ENCODE measurements at regions not wholly inside any gene's neighbourhood (a gene's known extent, or its start where the extent isn't known, plus 50 kb on each side); places are given as distances from the start of the nearest gene placed in this dataset.
"Not testable (repeated sequence)": the region's sequence is repeated elsewhere in the genome, so short reads cannot be mapped to it uniquely, and the experiment has no call there.

- H3K27ac ChIP-seq, result no peak overlapping the region
- no peak for TF ChIP-seq ZFX (IDR thresholded peaks at IDR 0.05)
- no peak for TF ChIP-seq CTCF (conservative IDR thresholded peaks at IDR 0.05)
Observed at GRCh38 chr6:48401016-48401415, 290.0 kb upstream of the PTCHD4 start.

- no peak for TF ChIP-seq ZFX (IDR thresholded peaks at IDR 0.05)
- no peak for TF ChIP-seq CTCF (conservative IDR thresholded peaks at IDR 0.05)
- H3K27ac ChIP-seq, result no peak overlapping the region
Observed at GRCh38 chr6:48397887-48398286, 286.9 kb upstream of the PTCHD4 start.

- peak overlapping the region; percentile 20; the same call in 1 of the 2 replicates for H3K27ac ChIP-seq
- TF ChIP-seq ZFX (IDR thresholded peaks at IDR 0.05) (no peak), CTCF (conservative IDR thresholded peaks at IDR 0.05) (no peak)
Observed at GRCh38 chr6:48389146-48390043, 278.4 kb upstream of the PTCHD4 start.

- TF ChIP-seq CTCF (conservative IDR thresholded peaks at IDR 0.05) (no peak), ZFX (IDR thresholded peaks at IDR 0.05) (no peak)
- no peak overlapping the region for H3K27ac ChIP-seq
Observed at GRCh38 chr6:48388044-48388443, 277.0 kb upstream of the PTCHD4 start.

- H3K27ac ChIP-seq, result no peak overlapping the region
- TF ChIP-seq CTCF (conservative IDR thresholded peaks at IDR 0.05) (no peak), ZFX (IDR thresholded peaks at IDR 0.05) (no peak)
Observed at GRCh38 chr6:48378884-48379407, 267.9 kb upstream of the PTCHD4 start.

- TF ChIP-seq ZFX (IDR thresholded peaks at IDR 0.05) (no peak), CTCF (conservative IDR thresholded peaks at IDR 0.05) (no peak)
- no peak overlapping the region for H3K27ac ChIP-seq
Observed at GRCh38 chr6:48377115-48377514, 266.1 kb upstream of the PTCHD4 start.

GRCh38 chr6:48371226-48371625 lies 260.2 kb upstream of the PTCHD4 start:
- H3K27ac ChIP-seq, result not testable (repeated sequence)

All from C4-2B (cell line).